ENCODE measurements at regions not wholly inside any gene's neighbourhood (a gene's known extent, or its start where the extent isn't known, plus 50 kb on each side); places are given as distances from the start of the nearest gene placed in this dataset.

DNA sequence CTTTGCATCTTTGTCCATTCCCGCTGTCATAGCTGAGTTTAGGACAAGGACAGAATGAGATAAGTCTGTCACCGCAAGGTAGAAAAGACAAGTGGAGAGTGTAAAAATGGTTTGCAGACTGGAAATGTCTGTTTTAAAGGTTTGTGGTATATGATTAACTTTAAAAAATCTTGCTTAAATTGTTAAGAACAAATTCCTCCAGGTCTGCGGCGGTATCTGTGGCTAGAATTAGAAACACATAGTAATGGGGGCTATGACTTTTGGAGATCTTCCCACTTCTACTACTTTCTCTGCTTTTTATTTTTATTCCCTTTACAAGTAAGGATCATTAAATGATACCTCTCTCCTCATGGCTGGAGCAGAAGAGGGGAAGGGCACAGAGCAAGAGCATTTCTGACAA, 92.2 kb downstream of the MID1IP1 start:
- TF ChIP-seq CTCF (IDR thresholded peaks at IDR 0.05; ENCODE audit: low read depth, low read length, missing input control), result no peak
- no peak for TF ChIP-seq HNF4G (IDR thresholded peaks at IDR 0.05)
- TF ChIP-seq, protein P1, sequence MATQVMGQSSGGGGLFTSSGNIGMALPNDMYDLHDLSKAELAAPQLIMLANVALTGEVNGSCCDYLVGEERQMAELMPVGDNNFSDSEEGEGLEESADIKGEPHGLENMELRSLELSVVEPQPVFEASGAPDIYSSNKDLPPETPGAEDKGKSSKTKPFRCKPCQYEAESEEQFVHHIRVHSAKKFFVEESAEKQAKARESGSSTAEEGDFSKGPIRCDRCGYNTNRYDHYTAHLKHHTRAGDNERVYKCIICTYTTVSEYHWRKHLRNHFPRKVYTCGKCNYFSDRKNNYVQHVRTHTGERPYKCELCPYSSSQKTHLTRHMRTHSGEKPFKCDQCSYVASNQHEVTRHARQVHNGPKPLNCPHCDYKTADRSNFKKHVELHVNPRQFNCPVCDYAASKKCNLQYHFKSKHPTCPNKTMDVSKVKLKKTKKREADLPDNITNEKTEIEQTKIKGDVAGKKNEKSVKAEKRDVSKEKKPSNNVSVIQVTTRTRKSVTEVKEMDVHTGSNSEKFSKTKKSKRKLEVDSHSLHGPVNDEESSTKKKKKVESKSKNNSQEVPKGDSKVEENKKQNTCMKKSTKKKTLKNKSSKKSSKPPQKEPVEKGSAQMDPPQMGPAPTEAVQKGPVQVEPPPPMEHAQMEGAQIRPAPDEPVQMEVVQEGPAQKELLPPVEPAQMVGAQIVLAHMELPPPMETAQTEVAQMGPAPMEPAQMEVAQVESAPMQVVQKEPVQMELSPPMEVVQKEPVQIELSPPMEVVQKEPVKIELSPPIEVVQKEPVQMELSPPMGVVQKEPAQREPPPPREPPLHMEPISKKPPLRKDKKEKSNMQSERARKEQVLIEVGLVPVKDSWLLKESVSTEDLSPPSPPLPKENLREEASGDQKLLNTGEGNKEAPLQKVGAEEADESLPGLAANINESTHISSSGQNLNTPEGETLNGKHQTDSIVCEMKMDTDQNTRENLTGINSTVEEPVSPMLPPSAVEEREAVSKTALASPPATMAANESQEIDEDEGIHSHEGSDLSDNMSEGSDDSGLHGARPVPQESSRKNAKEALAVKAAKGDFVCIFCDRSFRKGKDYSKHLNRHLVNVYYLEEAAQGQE (IDR thresholded peaks at IDR 0.05), result no peak
